ENCODE measurements at regions not wholly inside any gene's neighbourhood (a gene's known extent, or its start where the extent isn't known, plus 50 kb on each side); places are given as distances from the start of the nearest gene placed in this dataset.

DNA sequence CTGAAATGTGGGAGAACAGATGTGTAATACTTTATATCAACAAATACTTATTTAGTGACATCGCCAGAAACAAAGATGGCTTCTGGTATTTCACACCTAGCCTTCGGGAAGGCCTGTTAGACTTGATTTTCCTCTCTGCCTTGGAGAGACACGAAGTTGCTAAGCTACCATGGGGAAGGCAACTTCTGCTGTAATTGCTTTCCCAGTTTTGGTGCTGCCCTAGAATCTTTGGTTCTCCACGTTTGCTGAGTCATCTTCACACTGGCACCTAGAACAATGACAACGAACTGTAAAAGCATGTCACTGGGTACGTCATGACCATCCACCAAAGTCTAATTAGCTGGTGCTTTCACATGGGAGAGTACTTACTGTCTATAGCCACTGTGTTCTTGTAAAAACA, 58.7 kb upstream of the ACTR3 start (continued):
- TF ChIP-seq TEAD4 (IDR thresholded peaks at IDR 0.05; ENCODE audit: low read length) (no peak), TEAD4 (CRISPR knock-in tag; IDR thresholded peaks at IDR 0.05; ENCODE audit: borderline replicate concordance) (no peak), MAFK (IDR thresholded peaks at IDR 0.05; ENCODE audit: low read length) (peak; percentile 83; the same call in 1 of the 2 replicates), NFE2L1 (tag; IDR thresholded peaks at IDR 0.05; ENCODE audit: borderline replicate concordance, low read depth) (peak; percentile 77), KLF1 (tag; IDR thresholded peaks at IDR 0.05) (no peak), POU5F1 (IDR thresholded peaks at IDR 0.05; ENCODE audit: borderline replicate concordance, low read depth, low read length, partially characterized antibody) (no peak), DNMT1 (IDR thresholded peaks at IDR 0.05) (no peak), ZNF79 (CRISPR knock-in tag; IDR thresholded peaks at IDR 0.05; ENCODE audit: low read depth) (no peak), STAT5B (CRISPR knock-in tag; IDR thresholded peaks at IDR 0.05) (no peak), IRF2 (CRISPR knock-in tag; IDR thresholded peaks at IDR 0.05) (no peak), MAFF (IDR thresholded peaks at IDR 0.05; ENCODE audit: low read length) (peak; percentile 89), MLLT1 (IDR thresholded peaks at IDR 0.05) (no peak), DPF2 (IDR thresholded peaks at IDR 0.05) (peak; percentile 31)
- TF ChIP-seq, protein P1, sequence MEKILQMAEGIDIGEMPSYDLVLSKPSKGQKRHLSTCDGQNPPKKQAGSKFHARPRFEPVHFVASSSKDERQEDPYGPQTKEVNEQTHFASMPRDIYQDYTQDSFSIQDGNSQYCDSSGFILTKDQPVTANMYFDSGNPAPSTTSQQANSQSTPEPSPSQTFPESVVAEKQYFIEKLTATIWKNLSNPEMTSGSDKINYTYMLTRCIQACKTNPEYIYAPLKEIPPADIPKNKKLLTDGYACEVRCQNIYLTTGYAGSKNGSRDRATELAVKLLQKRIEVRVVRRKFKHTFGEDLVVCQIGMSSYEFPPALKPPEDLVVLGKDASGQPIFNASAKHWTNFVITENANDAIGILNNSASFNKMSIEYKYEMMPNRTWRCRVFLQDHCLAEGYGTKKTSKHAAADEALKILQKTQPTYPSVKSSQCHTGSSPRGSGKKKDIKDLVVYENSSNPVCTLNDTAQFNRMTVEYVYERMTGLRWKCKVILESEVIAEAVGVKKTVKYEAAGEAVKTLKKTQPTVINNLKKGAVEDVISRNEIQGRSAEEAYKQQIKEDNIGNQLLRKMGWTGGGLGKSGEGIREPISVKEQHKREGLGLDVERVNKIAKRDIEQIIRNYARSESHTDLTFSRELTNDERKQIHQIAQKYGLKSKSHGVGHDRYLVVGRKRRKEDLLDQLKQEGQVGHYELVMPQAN (IDR thresholded peaks at IDR 0.05; ENCODE audit: borderline replicate concordance), result no peak
